Neuron (in vitro differentiated cells): ENCODE measurements at regions not wholly inside any gene's neighbourhood (a gene's known extent, or its start where the extent isn't known, plus 50 kb on each side); places are given as distances from the start of the nearest gene placed in this dataset.

Experiments
- H2AFZ ChIP-seq: one replicate; pipeline ENCODE4 v1.6.1; 2013; ENCODE audit warnings: low read depth, mild to moderate bottlenecking, inconsistent platforms, low read length, moderate library complexity
- H3K27me3 ChIP-seq: one replicate; pipeline ENCODE4 v1.6.1; 2013; ENCODE audit warnings: low read length; ENCODE audit not compliant: insufficient read depth
- H3K36me3 ChIP-seq: one replicate; pipeline ENCODE4 v1.6.1; 2013; ENCODE audit warnings: low read length; ENCODE audit not compliant: insufficient read depth
- H3K4me1 ChIP-seq: one replicate; pipeline ENCODE4 v1.6.1; 2013; ENCODE audit warnings: low read length; ENCODE audit not compliant: insufficient read depth
- H3K4me3 ChIP-seq: 2 replicates; pipeline ENCODE4 v1.5.1; 2013; ENCODE audit warnings: mild to moderate bottlenecking, low read length, moderate library complexity
- H3K9me3 ChIP-seq: one replicate; pipeline ENCODE4 v1.6.1; 2013; ENCODE audit warnings: low read length

DNA sequence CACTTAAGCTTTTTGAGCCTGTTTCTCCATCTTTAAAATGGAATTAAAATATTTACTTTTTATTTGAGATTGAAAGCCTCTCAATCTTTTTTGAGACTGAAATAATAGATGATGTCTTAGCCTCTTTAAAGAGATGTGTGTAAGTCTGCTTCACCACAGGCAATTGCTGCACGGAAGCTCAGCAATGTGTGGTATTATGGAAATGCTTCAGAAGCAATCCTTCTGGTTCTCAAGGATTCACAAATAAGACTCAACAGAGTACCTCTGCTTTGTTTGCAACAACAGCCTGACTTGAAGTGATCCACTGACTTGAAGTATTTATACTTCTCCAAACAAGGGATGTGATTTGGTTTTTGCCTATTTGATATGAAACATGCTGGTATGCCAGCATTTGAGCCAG, 332.0 kb upstream of the RASGRP1 start:
- Histone ChIP-seq H2AFZ (no peak overlapping the region), H3K36me3 (no peaks in the 10 kb centered on the region), H3K9me3 (no peaks in the 10 kb centered on the region), H3K4me3 (no peak overlapping the region), H3K4me1 (no peaks in the 10 kb centered on the region), H3K27me3 (no peaks in the 10 kb centered on the region)

GRCh38 chr15:38897551-38897950, 332.9 kb upstream of the RASGRP1 start:
- H3K27me3 ChIP-seq: no peaks in the 10 kb centered on the region
- no peaks in the 10 kb centered on the region for H3K36me3 ChIP-seq
- no peaks in the 10 kb centered on the region for H3K9me3 ChIP-seq
- no peak overlapping the region for H2AFZ ChIP-seq
- no peak overlapping the region for H3K4me3 ChIP-seq
- no peaks in the 10 kb centered on the region for H3K4me1 ChIP-seq

DNA sequence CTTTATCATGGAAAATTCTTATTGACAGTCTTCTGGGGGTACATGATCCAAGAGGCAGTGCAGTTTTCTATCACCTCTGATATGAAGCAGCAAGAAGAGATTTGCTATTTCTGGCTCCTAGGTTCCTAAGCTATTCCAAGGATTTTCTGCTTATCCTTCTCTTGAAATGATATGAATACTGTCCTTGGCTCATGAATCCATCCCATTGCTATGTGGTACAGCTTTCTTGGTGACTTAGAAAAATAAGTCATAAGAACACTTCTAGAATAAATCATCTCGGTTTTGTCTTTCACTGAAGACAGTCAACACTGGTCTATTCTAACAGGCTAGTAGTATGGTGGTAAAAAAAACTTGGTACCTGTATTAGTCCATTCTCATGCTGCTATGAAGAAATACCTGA, 333.6 kb upstream of the RASGRP1 start:
- H3K36me3 ChIP-seq: no peaks in the 10 kb centered on the region
- no peaks in the 10 kb centered on the region for H3K4me1 ChIP-seq
- H3K27me3 ChIP-seq: no peaks in the 10 kb centered on the region
- H3K9me3 ChIP-seq: no peaks in the 10 kb centered on the region
- H2AFZ ChIP-seq: no peak overlapping the region
- no peak overlapping the region for H3K4me3 ChIP-seq

- H3K4me1 ChIP-seq: no peaks in the 10 kb centered on the region
- no peaks in the 10 kb centered on the region for H3K36me3 ChIP-seq
- H2AFZ ChIP-seq: no peak overlapping the region
- H3K27me3 ChIP-seq: no peaks in the 10 kb centered on the region
- H3K9me3 ChIP-seq: no peaks in the 10 kb centered on the region
- no peak overlapping the region for H3K4me3 ChIP-seq
These were observed 334.7 kb upstream of the RASGRP1 start for GRCh38 chr15:38899300-38899699.

DNA sequence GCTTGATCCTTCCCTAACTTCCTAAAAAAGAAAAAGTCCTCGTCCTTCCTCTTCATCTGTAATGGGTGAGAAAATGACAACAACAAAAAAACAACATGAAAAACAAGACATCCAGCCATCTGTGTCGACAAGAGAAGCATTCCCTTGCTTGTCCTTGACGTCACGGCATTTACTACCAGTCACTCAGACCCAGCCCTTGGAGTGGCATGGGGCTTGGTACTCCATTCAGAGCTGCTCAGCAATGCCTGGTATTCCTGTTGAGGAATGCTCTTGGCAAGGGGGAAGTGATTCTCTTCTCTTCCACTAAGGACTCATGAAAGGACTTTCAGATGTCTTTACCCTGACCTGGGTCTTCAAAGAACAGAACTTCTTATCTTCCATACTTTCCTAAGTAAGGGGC, 339.7 kb upstream of the RASGRP1 start:
- no peak overlapping the region for H2AFZ ChIP-seq
- H3K4me3 ChIP-seq: no peak overlapping the region
- no peaks in the 10 kb centered on the region for H3K9me3 ChIP-seq
- H3K4me1 ChIP-seq: no peaks in the 10 kb centered on the region
- no peaks in the 10 kb centered on the region for H3K36me3 ChIP-seq
- no peaks in the 10 kb centered on the region for H3K27me3 ChIP-seq

DNA sequence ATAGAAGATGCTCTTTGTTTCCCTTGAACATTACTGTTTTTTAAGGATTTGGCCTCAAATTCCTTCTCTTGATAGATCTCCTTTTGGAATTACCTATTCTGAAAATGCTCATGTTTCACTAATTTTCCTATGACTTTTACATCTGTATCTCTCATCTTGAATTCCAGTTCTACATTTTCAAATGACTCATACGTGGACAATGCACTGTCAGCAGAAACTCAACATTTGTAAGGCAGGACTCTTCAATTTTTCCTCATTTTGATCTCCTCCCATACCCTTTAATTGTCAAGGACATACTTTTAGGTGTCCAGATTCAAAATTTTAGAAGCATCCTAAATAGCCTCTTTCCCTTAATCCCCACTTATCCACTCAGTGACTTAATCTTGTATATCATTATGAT, 341.0 kb upstream of the RASGRP1 start:
- H3K4me3 ChIP-seq: no peak overlapping the region
- H3K36me3 ChIP-seq: no peaks in the 10 kb centered on the region
- no peaks in the 10 kb centered on the region for H3K9me3 ChIP-seq
- H3K27me3 ChIP-seq: no peaks in the 10 kb centered on the region
- H3K4me1 ChIP-seq: no peaks in the 10 kb centered on the region
- no peak overlapping the region for H2AFZ ChIP-seq

DNA sequence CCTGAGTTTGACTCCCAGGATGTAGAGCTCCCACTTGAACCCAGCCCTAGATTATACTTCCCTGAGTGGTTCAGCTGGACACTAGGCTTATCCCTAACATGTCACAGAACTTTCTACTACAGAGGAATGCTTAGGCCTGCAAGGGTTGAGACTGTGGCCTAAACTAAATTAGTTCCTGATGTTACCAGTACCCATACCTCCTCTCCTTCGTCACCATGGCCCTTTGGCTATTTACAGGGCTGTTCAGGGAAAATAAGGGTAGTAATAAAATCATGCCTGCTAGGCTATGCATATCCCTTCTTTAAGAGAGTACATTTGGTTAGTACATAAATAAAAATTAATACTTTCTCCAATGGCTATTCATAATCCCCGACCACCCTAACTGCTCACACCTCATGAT, 356.4 kb upstream of the RASGRP1 start:
- Histone ChIP-seq H3K36me3 (no peaks in the 10 kb centered on the region), H3K4me1 (no peaks in the 10 kb centered on the region), H2AFZ (no peak overlapping the region), H3K27me3 (no peaks in the 10 kb centered on the region), H3K4me3 (no peak overlapping the region), H3K9me3 (no peaks in the 10 kb centered on the region)

DNA sequence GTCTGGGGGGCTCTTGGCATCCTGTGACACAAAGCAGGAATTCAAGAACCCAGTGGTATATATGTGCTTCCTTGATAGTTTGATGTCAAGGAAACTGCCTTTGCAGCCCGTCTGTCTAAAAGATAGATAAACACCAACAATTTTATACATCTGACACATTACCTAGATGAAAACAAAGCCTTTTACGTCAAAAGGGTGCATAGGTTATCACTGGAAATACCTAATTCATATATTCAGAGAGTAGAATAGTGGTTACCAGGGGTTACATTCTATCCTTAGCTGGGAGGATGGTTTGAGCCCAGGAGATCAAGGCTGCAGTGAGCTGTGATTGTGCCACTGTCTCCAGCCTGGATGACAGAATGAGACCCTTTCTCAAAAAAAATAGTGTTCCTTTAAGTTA, 356.9 kb upstream of the RASGRP1 start:
- no peaks in the 10 kb centered on the region for H3K36me3 ChIP-seq
- H2AFZ ChIP-seq: no peak overlapping the region
- H3K9me3 ChIP-seq: no peaks in the 10 kb centered on the region
- H3K27me3 ChIP-seq: no peaks in the 10 kb centered on the region
- no peak overlapping the region for H3K4me3 ChIP-seq
- H3K4me1 ChIP-seq: no peaks in the 10 kb centered on the region

DNA sequence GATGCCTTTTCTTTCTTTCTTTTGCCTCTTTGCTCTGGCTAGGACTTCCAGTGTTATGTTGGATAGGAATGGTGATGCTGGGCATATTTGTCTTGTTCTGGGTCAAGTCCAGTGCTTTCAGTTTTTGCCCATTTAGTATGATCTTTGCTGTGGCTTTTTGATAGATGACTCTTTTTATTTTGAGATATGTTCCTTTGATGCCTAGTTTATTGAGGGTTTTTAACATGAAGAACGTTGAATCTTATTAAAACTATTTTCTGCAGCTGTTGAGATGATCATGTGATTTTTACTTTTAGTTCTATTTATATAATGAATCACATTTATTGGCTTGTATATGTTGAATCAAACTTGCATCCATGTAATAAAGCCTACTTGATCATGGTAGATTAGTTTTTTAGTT, 363.8 kb upstream of the RASGRP1 start:
- H3K4me3 ChIP-seq: no peak overlapping the region
- H3K36me3 ChIP-seq: no peaks in the 10 kb centered on the region
- H3K27me3 ChIP-seq: no peaks in the 10 kb centered on the region

GRCh38 chr15:38930851-38931572, 366.4 kb upstream of the RASGRP1 start:
- Histone ChIP-seq H3K9me3 (no peaks in the 10 kb centered on the region), H3K36me3 (no peaks in the 10 kb centered on the region), H3K27me3 (no peaks in the 10 kb centered on the region), H2AFZ (no peak overlapping the region), H3K4me3 (no peak overlapping the region), H3K4me1 (no peaks in the 10 kb centered on the region)

More for the DNA sequence above, 363.8 kb upstream of the RASGRP1 start:
- Histone ChIP-seq H2AFZ (no peak overlapping the region), H3K9me3 (no peaks in the 10 kb centered on the region), H3K4me1 (no peaks in the 10 kb centered on the region)

- Histone ChIP-seq H2AFZ (no peak overlapping the region), H3K4me3 (no peak overlapping the region)
These were observed 376.9 kb upstream of the RASGRP1 start for GRCh38 chr15:38941399-38941953.

DNA sequence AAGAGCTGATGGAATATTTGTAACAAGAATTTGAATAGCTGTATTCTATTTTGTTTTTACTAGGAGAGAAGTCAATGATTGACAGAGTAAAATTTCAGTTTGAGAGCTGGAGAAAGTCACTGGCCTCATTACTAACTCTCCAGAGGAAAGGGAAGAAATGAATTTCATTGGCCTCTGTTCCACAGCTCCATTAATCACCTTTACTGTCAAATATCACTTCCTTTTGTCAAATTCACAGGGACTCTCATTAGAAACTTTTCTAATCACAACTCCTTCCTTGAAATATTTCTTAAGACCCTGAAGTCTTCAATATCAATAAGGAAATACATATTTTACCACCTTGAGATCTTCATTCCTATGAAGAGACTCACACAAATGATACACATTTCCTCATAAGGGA, 379.9 kb upstream of the RASGRP1 start:
- no peaks in the 10 kb centered on the region for H3K36me3 ChIP-seq
- H2AFZ ChIP-seq: no peak overlapping the region
- no peaks in the 10 kb centered on the region for H3K4me1 ChIP-seq
- H3K27me3 ChIP-seq: peaks cover 5% of the 10 kb centered on the region
- no peak overlapping the region for H3K4me3 ChIP-seq
- H3K9me3 ChIP-seq: no peaks in the 10 kb centered on the region

More at GRCh38 chr15:38941399-38941953, 376.9 kb upstream of the RASGRP1 start:
- no peaks in the 10 kb centered on the region for H3K36me3 ChIP-seq
- H3K4me1 ChIP-seq: no peaks in the 10 kb centered on the region
- no peaks in the 10 kb centered on the region for H3K9me3 ChIP-seq
- peaks cover 5% of the 10 kb centered on the region for H3K27me3 ChIP-seq

GRCh38 chr15:38945551-38946298, 381.1 kb upstream of the RASGRP1 start:
- H3K4me3 ChIP-seq: no peak overlapping the region
- no peaks in the 10 kb centered on the region for H3K36me3 ChIP-seq
- H2AFZ ChIP-seq: no peak overlapping the region
- no peaks in the 10 kb centered on the region for H3K4me1 ChIP-seq
- H3K27me3 ChIP-seq: peaks cover 5% of the 10 kb centered on the region
- no peaks in the 10 kb centered on the region for H3K9me3 ChIP-seq
